Immature natural killer cell (primary cell): ENCODE measurements at regions not wholly inside any gene's neighbourhood (a gene's known extent, or its start where the extent isn't known, plus 50 kb on each side); places are given as distances from the start of the nearest gene placed in this dataset.

ENCODE experiments used
- DNase-seq, 3 donors: peaks; one replicate each; pipeline ENCODE4 v3.0.0; 2022; ENCODE audit warnings: mixed read lengths in 1 of 3
- H3K27ac Mint-ChIP-seq, 6 donors: one replicate each; pipeline ENCODE4 v1.8.0; 2020; ENCODE audit warnings: mixed read lengths in 6 of 6, mild to moderate bottlenecking in 5 of 6, inconsistent platforms in 4 of 6, moderate library complexity in 3 of 6
- H3K27me3 Mint-ChIP-seq, 3 donors: one replicate each; pipeline ENCODE4 v1.8.0; 2020 to 2021; ENCODE audit warnings: low read depth in 3 of 3, mild to moderate bottlenecking in 3 of 3, mixed read lengths in 3 of 3, moderate library complexity in 3 of 3, inconsistent platforms in 1 of 3
- H3K36me3 Mint-ChIP-seq, 3 donors: one replicate each; pipeline ENCODE4 v1.8.0; 2020; ENCODE audit warnings: mixed read lengths in 3 of 3, inconsistent platforms in 2 of 3, mild to moderate bottlenecking in 2 of 3
- H3K4me1 Mint-ChIP-seq, 2 donors: one replicate each; pipeline ENCODE4 v1.8.0; 2020; ENCODE audit warnings: inconsistent platforms in 2 of 2, mild to moderate bottlenecking in 2 of 2, mixed read lengths in 2 of 2, moderate library complexity in 1 of 2
- H3K4me3 Mint-ChIP-seq, 5 donors: one replicate each; pipeline ENCODE4 v1.8.0; 2020; ENCODE audit warnings: mild to moderate bottlenecking in 5 of 5, mixed read lengths in 5 of 5, inconsistent platforms in 3 of 5, moderate library complexity in 3 of 5
- H3K9me3 Mint-ChIP-seq, 6 donors: one replicate each; pipeline ENCODE4 v1.8.0; 2020; ENCODE audit warnings: mild to moderate bottlenecking in 6 of 6, mixed read lengths in 6 of 6, inconsistent platforms in 4 of 6, moderate library complexity in 3 of 6

GRCh38 chr4:145338568-145338967, 143.1 kb upstream of the SMAD1 start:
- no peaks in the 10 kb centered on the region for H3K36me3 Mint-ChIP-seq
- H3K4me3 Mint-ChIP-seq, result no peak overlapping the region
- peaks cover 0 to 4% (median 0%) of the 10 kb centered on the region in 6 donors for H3K9me3 Mint-ChIP-seq
- H3K27me3 Mint-ChIP-seq, result peaks cover 0 to 6% (median 0%) of the 10 kb centered on the region in 3 donors
- DNase-seq, result no peak
- H3K4me1 Mint-ChIP-seq, result no peaks in the 10 kb centered on the region
- H3K27ac Mint-ChIP-seq, result no peak overlapping the region

- peaks cover 0 to 4% (median 0%) of the 10 kb centered on the region in 6 donors for H3K9me3 Mint-ChIP-seq
- DNase-seq, result no peak
- H3K4me1 Mint-ChIP-seq, result no peaks in the 10 kb centered on the region
- no peak overlapping the region for H3K4me3 Mint-ChIP-seq
- no peaks in the 10 kb centered on the region for H3K36me3 Mint-ChIP-seq
- no peak overlapping the region for H3K27ac Mint-ChIP-seq
- H3K27me3 Mint-ChIP-seq, result peaks cover 0 to 6% (median 2%) of the 10 kb centered on the region in 3 donors
Observed at GRCh38 chr4:145337391-145337790, 144.3 kb upstream of the SMAD1 start.

- no peaks in the 10 kb centered on the region for H3K4me1 Mint-ChIP-seq
Observed at GRCh38 chr4:145333786-145334185, 147.9 kb upstream of the SMAD1 start.

GRCh38 chr4:145326491-145326890, 146.1 kb upstream of the OTUD4 start:
- no peaks in the 10 kb centered on the region for H3K4me1 Mint-ChIP-seq
- peaks cover 0 to 2% (median under 1%) of the 10 kb centered on the region in 6 donors for H3K9me3 Mint-ChIP-seq
- no peak overlapping the region for H3K4me3 Mint-ChIP-seq
- H3K27ac Mint-ChIP-seq, result no peak overlapping the region
- H3K36me3 Mint-ChIP-seq, result no peaks in the 10 kb centered on the region
- DNase-seq, result no peak
- peaks cover 0 to 10% (median 0%) of the 10 kb centered on the region in 3 donors for H3K27me3 Mint-ChIP-seq

More at GRCh38 chr4:145333786-145334185, 147.9 kb upstream of the SMAD1 start:
- Mint-ChIP-seq H3K27me3 (peaks cover 0 to 8% (median 2%) of the 10 kb centered on the region in 3 donors), H3K4me3 (no peak overlapping the region), H3K27ac (no peak overlapping the region), H3K36me3 (no peaks in the 10 kb centered on the region), H3K9me3 (no peaks in the 10 kb centered on the region)
- DNase-seq, result no peak

- no peak overlapping the region for H3K4me3 Mint-ChIP-seq
- DNase-seq, result no peak
- H3K9me3 Mint-ChIP-seq, result peaks cover 0 to 2% (median under 1%) of the 10 kb centered on the region in 6 donors
- H3K27ac Mint-ChIP-seq, result no peak overlapping the region
- H3K27me3 Mint-ChIP-seq, result peaks cover 2 to 9% (median 2%) of the 10 kb centered on the region in 3 donors
- no peaks in the 10 kb centered on the region for H3K36me3 Mint-ChIP-seq
- H3K4me1 Mint-ChIP-seq, result no peaks in the 10 kb centered on the region
Observed at GRCh38 chr4:145324161-145324560, 143.8 kb upstream of the OTUD4 start.

GRCh38 chr4:145320294-145320693, 139.9 kb upstream of the OTUD4 start:
- Mint-ChIP-seq H3K4me3 (no peak overlapping the region), H3K27ac (no peak overlapping the region), H3K9me3 (peaks cover 0 to 3% (median 0%) of the 10 kb centered on the region in 6 donors), H3K36me3 (no peaks in the 10 kb centered on the region), H3K4me1 (no peaks in the 10 kb centered on the region), H3K27me3 (peaks cover 2 to 5% (median 4%) of the 10 kb centered on the region in 3 donors)
- no peak for DNase-seq

GRCh38 chr4:145319751-145320150, 139.4 kb upstream of the OTUD4 start:
- Mint-ChIP-seq H3K27me3 (peaks cover 2 to 6% (median 4%) of the 10 kb centered on the region in 3 donors), H3K27ac (no peak overlapping the region), H3K4me3 (no peak overlapping the region), H3K36me3 (no peaks in the 10 kb centered on the region), H3K4me1 (no peaks in the 10 kb centered on the region), H3K9me3 (peaks cover 0 to 3% (median 0%) of the 10 kb centered on the region in 6 donors)
- DNase-seq, result no peak

GRCh38 chr4:145316897-145317574, 136.6 kb upstream of the OTUD4 start:
- Mint-ChIP-seq H3K4me1 (no peaks in the 10 kb centered on the region), H3K9me3 (peaks cover 0 to 3% (median 0%) of the 10 kb centered on the region in 6 donors), H3K27me3 (peaks cover 2 to 12% (median 4%) of the 10 kb centered on the region in 3 donors), H3K4me3 (no peak overlapping the region), H3K36me3 (no peaks in the 10 kb centered on the region), H3K27ac (no peak overlapping the region)
- DNase-seq, result no peak

GRCh38 chr4:145315811-145316225, 135.4 kb upstream of the OTUD4 start:
- H3K4me3 Mint-ChIP-seq, result no peak overlapping the region
- H3K27me3 Mint-ChIP-seq, result peaks cover 2 to 12% (median 4%) of the 10 kb centered on the region in 3 donors
- no peak for DNase-seq
- peaks cover 0 to 3% (median 0%) of the 10 kb centered on the region in 6 donors for H3K9me3 Mint-ChIP-seq
- H3K36me3 Mint-ChIP-seq, result no peaks in the 10 kb centered on the region
- H3K4me1 Mint-ChIP-seq, result no peaks in the 10 kb centered on the region
- no peak overlapping the region for H3K27ac Mint-ChIP-seq

- no peaks in the 10 kb centered on the region for H3K4me1 Mint-ChIP-seq
- no peak for DNase-seq
- no peaks in the 10 kb centered on the region for H3K9me3 Mint-ChIP-seq
- H3K27me3 Mint-ChIP-seq, result peaks cover 0 to 9% (median 5%) of the 10 kb centered on the region in 3 donors
- no peak overlapping the region for H3K4me3 Mint-ChIP-seq
- no peaks in the 10 kb centered on the region for H3K36me3 Mint-ChIP-seq
- no peak overlapping the region for H3K27ac Mint-ChIP-seq
Observed at GRCh38 chr4:145308598-145308997, 128.2 kb upstream of the OTUD4 start.

GRCh38 chr4:145307763-145308430, 127.5 kb upstream of the OTUD4 start:
- peaks cover 0 to 11% (median 5%) of the 10 kb centered on the region in 3 donors for H3K27me3 Mint-ChIP-seq
- H3K36me3 Mint-ChIP-seq, result no peaks in the 10 kb centered on the region
- H3K27ac Mint-ChIP-seq, result no peak overlapping the region
- no peaks in the 10 kb centered on the region for H3K4me1 Mint-ChIP-seq
- no peak for DNase-seq
- no peaks in the 10 kb centered on the region for H3K9me3 Mint-ChIP-seq
- H3K4me3 Mint-ChIP-seq, result no peak overlapping the region

GRCh38 chr4:145307120-145307519, 126.7 kb upstream of the OTUD4 start:
- no peaks in the 10 kb centered on the region for H3K4me1 Mint-ChIP-seq
- H3K36me3 Mint-ChIP-seq, result no peaks in the 10 kb centered on the region
- peaks cover 0 to 10% (median 5%) of the 10 kb centered on the region in 3 donors for H3K27me3 Mint-ChIP-seq
- no peaks in the 10 kb centered on the region for H3K9me3 Mint-ChIP-seq
- no peak overlapping the region for H3K27ac Mint-ChIP-seq
- DNase-seq, result no peak
- no peak overlapping the region for H3K4me3 Mint-ChIP-seq

- Mint-ChIP-seq H3K36me3 (no peaks in the 10 kb centered on the region), H3K4me3 (no peak overlapping the region), H3K9me3 (no peaks in the 10 kb centered on the region), H3K27me3 (peaks cover 0 to 12% (median 3%) of the 10 kb centered on the region in 3 donors), H3K27ac (no peak overlapping the region), H3K4me1 (peaks cover 0 to 11% of the 10 kb centered on the region in 2 donors)
- no peak for DNase-seq
Observed at GRCh38 chr4:145302725-145303124, 122.3 kb upstream of the OTUD4 start.

- Mint-ChIP-seq H3K9me3 (peaks cover 0 to 2% (median 0%) of the 10 kb centered on the region in 6 donors), H3K4me3 (no peak overlapping the region), H3K27ac (no peak overlapping the region), H3K27me3 (peaks cover 0 to 13% (median 3%) of the 10 kb centered on the region in 3 donors), H3K36me3 (no peaks in the 10 kb centered on the region), H3K4me1 (peaks cover 0 to 11% of the 10 kb centered on the region in 2 donors)
- DNase-seq, result no peak
Observed at GRCh38 chr4:145301386-145302080, 121.1 kb upstream of the OTUD4 start.
